ENCODE measurements at regions not wholly inside any gene's neighbourhood (a gene's known extent, or its start where the extent isn't known, plus 50 kb on each side); places are given as distances from the start of the nearest gene placed in this dataset.
"Not testable (repeated sequence)": the region's sequence is repeated elsewhere in the genome, so short reads cannot be mapped to it uniquely, and the experiment has no call there.

- DNase-seq: no peak
Measured at GRCh38 chr4:159410076-159410777, 307.3 kb downstream of the RAPGEF2 start.

- no peak for DNase-seq
Measured at GRCh38 chr4:159410891-159411290, 308.0 kb downstream of the RAPGEF2 start.

GRCh38 chr4:159413306-159413943, 310.5 kb downstream of the RAPGEF2 start:
- no peak for DNase-seq

GRCh38 chr4:159414305-159414704, 311.4 kb downstream of the RAPGEF2 start:
- no peak for DNase-seq

- DNase-seq: no peak
Measured at GRCh38 chr4:159416073-159416472, 313.2 kb downstream of the RAPGEF2 start.

- DNase-seq: no peak
Measured at GRCh38 chr4:159416996-159417395, 314.1 kb downstream of the RAPGEF2 start.

GRCh38 chr4:159420162-159421057, 317.5 kb downstream of the RAPGEF2 start:
- DNase-seq: no peak

- DNase-seq: not testable (repeated sequence)
Measured at GRCh38 chr4:159421058-159421419, 318.2 kb downstream of the RAPGEF2 start.

- DNase-seq: no peak
Measured at GRCh38 chr4:159422019-159422418, 319.1 kb downstream of the RAPGEF2 start.

- no peak for DNase-seq
Measured at GRCh38 chr4:159422626-159423025, 319.7 kb downstream of the RAPGEF2 start.

- DNase-seq: no peak
Measured at GRCh38 chr4:159425737-159426305, 322.9 kb downstream of the RAPGEF2 start.

GRCh38 chr4:159428293-159428692, 325.4 kb downstream of the RAPGEF2 start:
- no peak for DNase-seq

- DNase-seq: no peak
Measured at GRCh38 chr4:159428975-159429692, 326.3 kb downstream of the RAPGEF2 start.

- no peak for DNase-seq
Measured at GRCh38 chr4:159429693-159430035, 326.8 kb downstream of the RAPGEF2 start.

GRCh38 chr4:159430896-159431295, 328.0 kb downstream of the RAPGEF2 start:
- DNase-seq: no peak

- no peak for DNase-seq
Measured at GRCh38 chr4:159432436-159432835, 329.6 kb downstream of the RAPGEF2 start.

GRCh38 chr4:159433337-159433736, 330.5 kb downstream of the RAPGEF2 start:
- DNase-seq: no peak

GRCh38 chr4:159434114-159434870, 331.4 kb downstream of the RAPGEF2 start:
- no peak for DNase-seq

- DNase-seq: no peak
Measured at GRCh38 chr4:159434871-159435241, 332.0 kb downstream of the RAPGEF2 start.

GRCh38 chr4:159435561-159436023, 332.7 kb downstream of the RAPGEF2 start:
- DNase-seq: no peak

GRCh38 chr4:159443975-159444374, 341.1 kb downstream of the RAPGEF2 start:
- no peak for DNase-seq

GRCh38 chr4:159444678-159445077, 341.8 kb downstream of the RAPGEF2 start:
- no peak for DNase-seq

Data from NCI-H1048 (cell line).